Vagina (tissue), 2 donors: ENCODE measurements at regions not wholly inside any gene's neighbourhood (a gene's known extent, or its start where the extent isn't known, plus 50 kb on each side); places are given as distances from the start of the nearest gene placed in this dataset.

Experiments
- DNase-seq, 2 donors: peaks; one replicate each; pipeline ENCODE4 v3.0.0-alpha.2; 2017; ENCODE audit errors: extremely low spot score in 2 of 2
- H3K27ac ChIP-seq: fragments of 200-600 bp; sonication (generic); one replicate; pipeline ENCODE4 v1.5.1; 2019
- H3K27me3 ChIP-seq: fragments of 200-600 bp; sonication (generic); one replicate; pipeline ENCODE4 v1.5.1; 2019
- H3K36me3 ChIP-seq, 2 donors: fragments of 200-600 bp; sonication (generic); one replicate each; pipeline ENCODE4 v1.5.1; 2017 to 2019
- H3K4me1 ChIP-seq: fragments of 200-600 bp; sonication (generic); one replicate; pipeline ENCODE4 v1.5.1; 2019
- H3K4me3 ChIP-seq, 2 donors: fragments of 200-600 bp; sonication (generic); 1 replicate in 1 of 2; 2 replicates in 1 of 2; pipeline ENCODE4 v1.5.1; 2016 to 2019
- H3K9me3 ChIP-seq: fragments of 200-600 bp; sonication (generic); one replicate; pipeline ENCODE4 v1.5.1; 2019
- CTCF ChIP-seq, 3 experiments: fragments of 450-650 bp in 2 of 3; fragments of 200-600 bp in 1 of 3; sonication (generic) in 1 of 3; IDR thresholded peaks; one replicate each; pipeline ENCODE4 v1.5.1; 2017 to 2019; ENCODE audit warnings: antibody characterized with exemption in 3 of 3, mild to moderate bottlenecking in 2 of 3, moderate library complexity in 2 of 3
- POLR2A ChIP-seq, 2 donors: fragments of 450-650 bp; IDR thresholded peaks; one replicate each; pipeline ENCODE4 v1.6.1; 2017; ENCODE audit warnings: antibody characterized with exemption in 2 of 2, mild to moderate bottlenecking in 2 of 2, moderate library complexity in 2 of 2
- POLR2AphosphoS5 ChIP-seq, 2 donors: sonication (generic); formaldehyde crosslinking; IDR thresholded peaks; one replicate each; pipeline ENCODE4 v1.9.0; 2017; ENCODE audit warnings: antibody characterized with exemption in 2 of 2, mild to moderate bottlenecking in 2 of 2, low read depth in 1 of 2; ENCODE audit not compliant: insufficient read depth in 1 of 2
- intact Hi-C: fragments of 100-400 bp; cut with DNase I; formaldehyde crosslinking; loops from one replicate; pipeline ENCODE4 v1.15.1; 2023

DNA sequence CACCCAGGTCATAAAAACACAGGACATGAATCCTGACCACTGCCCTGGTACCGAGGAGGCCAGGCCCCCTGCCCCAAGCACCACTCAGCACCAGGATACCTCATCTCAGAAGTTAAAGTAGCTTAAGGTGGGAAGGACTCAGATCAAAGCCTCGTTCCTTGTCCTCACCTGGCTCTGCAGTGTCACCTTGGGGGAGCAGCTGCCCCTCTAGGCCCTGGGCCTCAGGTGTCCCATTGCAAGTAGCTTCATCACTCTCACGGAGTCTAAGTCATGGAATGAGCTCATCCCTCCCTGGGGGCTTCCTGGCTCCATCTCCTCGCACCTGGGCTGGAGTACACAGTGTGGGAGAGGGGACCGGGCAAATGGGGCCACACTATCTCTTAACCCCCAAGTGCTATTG, 148.0 kb downstream of the TPRA1 start:
- TF ChIP-seq POLR2A (IDR thresholded peaks at IDR 0.05), result no peak
- no peak for TF ChIP-seq CTCF (IDR thresholded peaks at IDR 0.05)
- no peak for TF ChIP-seq POLR2AphosphoS5 (IDR thresholded peaks at IDR 0.05; ENCODE audit: insufficient read depth in 1 of 2, low read depth in 1 of 2)
- no peaks in the 10 kb centered on the region for H3K4me1 ChIP-seq
- no peak overlapping the region for H3K4me3 ChIP-seq
- no peaks in the 10 kb centered on the region for H3K9me3 ChIP-seq
- no peak overlapping the region for H3K27ac ChIP-seq
- H3K36me3 ChIP-seq, result no peaks in the 10 kb centered on the region
- DNase-seq, result no peak
- intact Hi-C loops, result no loop called here
- H3K27me3 ChIP-seq, result no peaks in the 10 kb centered on the region

DNA sequence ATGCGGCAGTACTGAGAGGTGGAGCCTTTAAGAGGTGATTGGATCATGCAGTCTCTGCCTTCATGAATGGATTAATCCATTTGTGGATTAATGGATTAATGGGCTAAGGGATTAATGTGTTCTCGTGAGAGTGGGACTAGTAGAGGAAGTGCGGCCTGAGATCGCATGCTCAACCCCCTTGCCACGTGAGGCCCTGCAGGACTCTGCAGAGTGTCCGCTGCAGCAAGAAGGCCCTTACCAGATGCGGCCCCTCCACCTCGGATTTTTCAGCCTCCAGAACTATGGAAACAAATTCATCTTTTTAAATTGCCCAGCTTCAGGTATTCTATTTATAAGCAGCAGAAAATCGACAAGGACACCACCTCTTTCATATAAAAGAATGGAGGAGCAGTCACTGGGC, 148.8 kb downstream of the TPRA1 start:
- H3K36me3 ChIP-seq, result no peaks in the 10 kb centered on the region
- H3K9me3 ChIP-seq, result no peaks in the 10 kb centered on the region
- no peaks in the 10 kb centered on the region for H3K27me3 ChIP-seq
- H3K27ac ChIP-seq, result no peak overlapping the region
- TF ChIP-seq POLR2AphosphoS5 (IDR thresholded peaks at IDR 0.05; ENCODE audit: insufficient read depth in 1 of 2, low read depth in 1 of 2), result no peak
- TF ChIP-seq POLR2A (IDR thresholded peaks at IDR 0.05), result no peak
- TF ChIP-seq CTCF (IDR thresholded peaks at IDR 0.05), result no peak
- H3K4me3 ChIP-seq, result no peak overlapping the region
- no peaks in the 10 kb centered on the region for H3K4me1 ChIP-seq
- no peak for DNase-seq
- intact Hi-C loops, result no loop called here

- Histone ChIP-seq H3K27me3 (no peaks in the 10 kb centered on the region), H3K9me3 (no peaks in the 10 kb centered on the region), H3K4me1 (no peaks in the 10 kb centered on the region), H3K4me3 (no peak overlapping the region), H3K36me3 (no peaks in the 10 kb centered on the region), H3K27ac (no peak overlapping the region)
- intact Hi-C loops, result no loop called here
- no peak for DNase-seq
- no peak for TF ChIP-seq POLR2AphosphoS5 (IDR thresholded peaks at IDR 0.05; ENCODE audit: insufficient read depth in 1 of 2, low read depth in 1 of 2)
- TF ChIP-seq POLR2A (IDR thresholded peaks at IDR 0.05), result no peak
- no peak for TF ChIP-seq CTCF (IDR thresholded peaks at IDR 0.05)
Measured at GRCh38 chr3:127440384-127440783, 150.1 kb downstream of the TPRA1 start.

GRCh38 chr3:127439621-127440020, 150.9 kb downstream of the TPRA1 start:
- Histone ChIP-seq H3K27me3 (no peaks in the 10 kb centered on the region), H3K36me3 (no peaks in the 10 kb centered on the region), H3K9me3 (no peaks in the 10 kb centered on the region), H3K4me3 (no peak overlapping the region), H3K27ac (no peak overlapping the region), H3K4me1 (no peaks in the 10 kb centered on the region)
- TF ChIP-seq POLR2AphosphoS5 (IDR thresholded peaks at IDR 0.05; ENCODE audit: insufficient read depth in 1 of 2, low read depth in 1 of 2), result no peak
- no peak for TF ChIP-seq POLR2A (IDR thresholded peaks at IDR 0.05)
- no peak for TF ChIP-seq CTCF (IDR thresholded peaks at IDR 0.05)
- DNase-seq, result no peak
- intact Hi-C loops, result no loop called here

GRCh38 chr3:127438951-127439350, 151.1 kb upstream of the PRR20G start:
- H3K9me3 ChIP-seq, result no peaks in the 10 kb centered on the region
- no peaks in the 10 kb centered on the region for H3K27me3 ChIP-seq
- intact Hi-C loops, result no loop called here
- no peaks in the 10 kb centered on the region for H3K36me3 ChIP-seq
- DNase-seq, result no peak
- H3K4me3 ChIP-seq, result no peak overlapping the region
- TF ChIP-seq CTCF (IDR thresholded peaks at IDR 0.05) (no peak), POLR2A (IDR thresholded peaks at IDR 0.05) (no peak), POLR2AphosphoS5 (IDR thresholded peaks at IDR 0.05; ENCODE audit: insufficient read depth in 1 of 2, low read depth in 1 of 2) (no peak)
- H3K4me1 ChIP-seq, result no peaks in the 10 kb centered on the region
- no peak overlapping the region for H3K27ac ChIP-seq
